ENCODE measurements at regions not wholly inside any gene's neighbourhood (a gene's known extent, or its start where the extent isn't known, plus 50 kb on each side); places are given as distances from the start of the nearest gene placed in this dataset.

GRCh38 chr9:100640447-100641050, 62.7 kb downstream of the CAVIN4 start (continued):
- TF ChIP-seq ESRRA (CRISPR knock-in tag; IDR thresholded peaks at IDR 0.05; ENCODE audit: borderline replicate concordance): no peak

- DNase-seq (ENCODE audit: low spot score): no peak
- Mint-ChIP-seq H3K4me1 (peaks cover 34% of the 10 kb centered on the region), H3K27me3 (ENCODE audit: low read depth) (peaks cover 4% of the 10 kb centered on the region; the same call in 1 of the 2 replicates), H3K4me3 (no peak overlapping the region), H3K27ac (no peak overlapping the region), H3K36me3 (peaks cover 16% of the 10 kb centered on the region), H3K9me3 (peaks cover 37% of the 10 kb centered on the region)
- ChIA-PET CTCF (interaction anchor here (0.6 to 1.8 kb wide), 7 partner anchors 12 to 671 kb away, joined by 3 to 8 read pairs (median 3); no protein-coding TSS in a partner anchor), POLR2A (no interaction called here)
- ATAC-seq: peak; percentile 77
- no peak for TF ChIP-seq MXD4 (CRISPR knock-in tag; IDR thresholded peaks at IDR 0.05; ENCODE audit: borderline replicate concordance)
- no peak for TF ChIP-seq E2F5 (CRISPR knock-in tag; IDR thresholded peaks at IDR 0.05)
- no peak for TF ChIP-seq MYBL2 (CRISPR knock-in tag; IDR thresholded peaks at IDR 0.05)
- no peak for TF ChIP-seq ATF2 (CRISPR knock-in tag; IDR thresholded peaks at IDR 0.05; ENCODE audit: borderline replicate concordance, low read depth)
- no peak for TF ChIP-seq FOXK1 (CRISPR knock-in tag; IDR thresholded peaks at IDR 0.05)
These were observed 63.3 kb downstream of the CAVIN4 start for GRCh38 chr9:100641166-100641565.

- ATAC-seq: no peak
- Mint-ChIP-seq H3K4me1 (peaks cover 13% of the 10 kb centered on the region), H3K27me3 (ENCODE audit: low read depth) (peaks cover 8% of the 10 kb centered on the region), H3K27ac (no peak overlapping the region), H3K36me3 (peaks cover 42% of the 10 kb centered on the region), H3K4me3 (no peak overlapping the region), H3K9me3 (peaks cover 62% of the 10 kb centered on the region)
- ChIA-PET POLR2A (no interaction called here), CTCF (interaction anchor here (0.6 kb wide), 1 partner anchor 11 kb away, joined by 3 read pairs; no protein-coding TSS in a partner anchor)
- no peak for DNase-seq (ENCODE audit: low spot score)
- TF ChIP-seq IRF1 (CRISPR knock-in tag; IDR thresholded peaks at IDR 0.05) (no peak), ZNF281 (CRISPR knock-in tag; IDR thresholded peaks at IDR 0.05) (no peak), TP53 (CRISPR knock-in tag; IDR thresholded peaks at IDR 0.05) (no peak), NR3C1 (CRISPR knock-in tag; conservative IDR thresholded peaks at IDR 0.05; ENCODE audit: low read depth) (no peak), RELA (CRISPR knock-in tag; IDR thresholded peaks at IDR 0.05; ENCODE audit: borderline replicate concordance) (no peak), NFYB (CRISPR knock-in tag; conservative IDR thresholded peaks at IDR 0.05; ENCODE audit: low read depth) (no peak), AFF4 (CRISPR knock-in tag; IDR thresholded peaks at IDR 0.05; ENCODE audit: borderline replicate concordance) (no peak), HMGXB4 (CRISPR knock-in tag; IDR thresholded peaks at IDR 0.05) (no peak), ZBTB43 (CRISPR knock-in tag; IDR thresholded peaks at IDR 0.05) (no peak), ZNF219 (CRISPR knock-in tag; IDR thresholded peaks at IDR 0.05; ENCODE audit: borderline replicate concordance) (no peak), TCF7 (CRISPR knock-in tag; IDR thresholded peaks at IDR 0.05; ENCODE audit: low read depth) (no peak), TEAD4 (CRISPR knock-in tag; IDR thresholded peaks at IDR 0.05) (no peak), MLX (CRISPR knock-in tag; IDR thresholded peaks at IDR 0.05) (no peak)
These were observed 75.0 kb downstream of the CAVIN4 start for GRCh38 chr9:100652850-100653249.

All from WTC11 (cell line).